ENCODE measurements at regions not wholly inside any gene's neighbourhood (a gene's known extent, or its start where the extent isn't known, plus 50 kb on each side); places are given as distances from the start of the nearest gene placed in this dataset.
A peak's percentile ranks its signal among the peaks of the same experiment; 100 is the strongest.

GRCh38 chr1:214174508-214175199 is 106.3 kb upstream of the SMYD2 start:
- H3K9me3 ChIP-seq (ENCODE audit: control insufficient read depth, low read depth, low read length), result no peaks in the 10 kb centered on the region
- WGBS (ENCODE audit: insufficient coverage, low lambda C conversion rate), result 57% methylated on average over 1 of the region's 2 CpGs

GRCh38 chr1:214178102-214178501 is 102.9 kb upstream of the SMYD2 start:
- H3K4me1 ChIP-seq (ENCODE audit: control insufficient read depth, insufficient read depth, low read length), result no peaks in the 10 kb centered on the region
- H3K27me3 ChIP-seq (ENCODE audit: control insufficient read depth, insufficient read depth, low read length), result peaks cover 2% of the 10 kb centered on the region
- H3K36me3 ChIP-seq (ENCODE audit: control insufficient read depth, insufficient read depth, low read length), result no peaks in the 10 kb centered on the region
- 100% methylated on average over 1 of the region's 2 CpGs for WGBS (ENCODE audit: insufficient coverage, low lambda C conversion rate)
- no peak overlapping the region for H3K27ac ChIP-seq (ENCODE audit: low read length)
- no peaks in the 10 kb centered on the region for H3K9me3 ChIP-seq (ENCODE audit: control insufficient read depth, low read depth, low read length)
- no peak overlapping the region for H3K4me3 ChIP-seq (ENCODE audit: low read length)
- DNase-seq, result no peak

More at GRCh38 chr1:214174508-214175199, 106.3 kb upstream of the SMYD2 start:
- no peaks in the 10 kb centered on the region for H3K36me3 ChIP-seq (ENCODE audit: control insufficient read depth, insufficient read depth, low read length)
- H3K4me1 ChIP-seq (ENCODE audit: control insufficient read depth, insufficient read depth, low read length), result no peaks in the 10 kb centered on the region
- no peak overlapping the region for H3K4me3 ChIP-seq (ENCODE audit: low read length)
- no peak for DNase-seq
- H3K27me3 ChIP-seq (ENCODE audit: control insufficient read depth, insufficient read depth, low read length), result peaks cover 2% of the 10 kb centered on the region
- H3K27ac ChIP-seq (ENCODE audit: low read length), result no peak overlapping the region

- WGBS (ENCODE audit: insufficient coverage, low lambda C conversion rate), result 17% methylated on average over 1 of the region's 2 CpGs
- peaks cover 43% of the 10 kb centered on the region for H3K27me3 ChIP-seq (ENCODE audit: control insufficient read depth, insufficient read depth, low read length)
Observed at GRCh38 chr1:214184992-214185391, 96.0 kb upstream of the SMYD2 start.

GRCh38 chr1:214186103-214186824 is 94.7 kb upstream of the SMYD2 start:
- H3K27ac ChIP-seq (ENCODE audit: low read length), result no peak overlapping the region
- 0% methylated on average over 3 of the region's 4 CpGs for WGBS (ENCODE audit: insufficient coverage, low lambda C conversion rate)
- H3K4me1 ChIP-seq (ENCODE audit: control insufficient read depth, insufficient read depth, low read length), result no peaks in the 10 kb centered on the region
- H3K36me3 ChIP-seq (ENCODE audit: control insufficient read depth, insufficient read depth, low read length), result no peaks in the 10 kb centered on the region
- peaks cover 45% of the 10 kb centered on the region for H3K27me3 ChIP-seq (ENCODE audit: control insufficient read depth, insufficient read depth, low read length)
- DNase-seq, result no peak
- H3K9me3 ChIP-seq (ENCODE audit: control insufficient read depth, low read depth, low read length), result peaks cover 4% of the 10 kb centered on the region
- H3K4me3 ChIP-seq (ENCODE audit: low read length), result no peak overlapping the region

More at GRCh38 chr1:214184992-214185391, 96.0 kb upstream of the SMYD2 start:
- DNase-seq, result no peak
- Histone ChIP-seq H3K27ac (ENCODE audit: low read length) (no peak overlapping the region), H3K9me3 (ENCODE audit: control insufficient read depth, low read depth, low read length) (peaks cover 4% of the 10 kb centered on the region), H3K36me3 (ENCODE audit: control insufficient read depth, insufficient read depth, low read length) (no peaks in the 10 kb centered on the region), H3K4me3 (ENCODE audit: low read length) (no peak overlapping the region), H3K4me1 (ENCODE audit: control insufficient read depth, insufficient read depth, low read length) (no peaks in the 10 kb centered on the region)

- no peak overlapping the region for H3K27ac ChIP-seq (ENCODE audit: low read length)
- no CpG with 5 or more reads among the region's 51 CpGs for WGBS (ENCODE audit: insufficient coverage, low lambda C conversion rate)
- peaks cover 45% of the 10 kb centered on the region for H3K27me3 ChIP-seq (ENCODE audit: control insufficient read depth, insufficient read depth, low read length)
- H3K4me1 ChIP-seq (ENCODE audit: control insufficient read depth, insufficient read depth, low read length), result no peaks in the 10 kb centered on the region
- no peaks in the 10 kb centered on the region for H3K36me3 ChIP-seq (ENCODE audit: control insufficient read depth, insufficient read depth, low read length)
- peaks cover 4% of the 10 kb centered on the region for H3K9me3 ChIP-seq (ENCODE audit: control insufficient read depth, low read depth, low read length)
- peak in 1 of 2 donors; percentile 20 for DNase-seq
- peak overlapping the region; percentile 0 for H3K4me3 ChIP-seq (ENCODE audit: low read length)
Observed at GRCh38 chr1:214187121-214187900, 93.6 kb upstream of the SMYD2 start.

- Histone ChIP-seq H3K9me3 (ENCODE audit: control insufficient read depth, low read depth, low read length) (peaks cover 4% of the 10 kb centered on the region), H3K4me1 (ENCODE audit: control insufficient read depth, insufficient read depth, low read length) (no peaks in the 10 kb centered on the region), H3K27ac (ENCODE audit: low read length) (no peak overlapping the region), H3K4me3 (ENCODE audit: low read length) (no peak overlapping the region), H3K27me3 (ENCODE audit: control insufficient read depth, insufficient read depth, low read length) (peaks cover 45% of the 10 kb centered on the region), H3K36me3 (ENCODE audit: control insufficient read depth, insufficient read depth, low read length) (no peaks in the 10 kb centered on the region)
- WGBS (ENCODE audit: insufficient coverage, low lambda C conversion rate), result 20% methylated on average over 1 of the region's 7 CpGs
- no peak for DNase-seq
Observed at GRCh38 chr1:214187933-214188332, 93.0 kb upstream of the SMYD2 start.

- no peak for DNase-seq
- Histone ChIP-seq H3K4me1 (ENCODE audit: control insufficient read depth, insufficient read depth, low read length) (no peaks in the 10 kb centered on the region), H3K4me3 (ENCODE audit: low read length) (no peak overlapping the region), H3K27ac (ENCODE audit: low read length) (no peak overlapping the region), H3K9me3 (ENCODE audit: control insufficient read depth, low read depth, low read length) (peaks cover 4% of the 10 kb centered on the region), H3K27me3 (ENCODE audit: control insufficient read depth, insufficient read depth, low read length) (peaks cover 49% of the 10 kb centered on the region), H3K36me3 (ENCODE audit: control insufficient read depth, insufficient read depth, low read length) (no peaks in the 10 kb centered on the region)
- WGBS (ENCODE audit: insufficient coverage, low lambda C conversion rate), result no CpG with 5 or more reads among the region's 2 CpGs
Observed at GRCh38 chr1:214188835-214189234, 92.1 kb upstream of the SMYD2 start.

- H3K9me3 ChIP-seq (ENCODE audit: control insufficient read depth, low read depth, low read length), result no peaks in the 10 kb centered on the region
- DNase-seq, result no peak
- H3K36me3 ChIP-seq (ENCODE audit: control insufficient read depth, insufficient read depth, low read length), result no peaks in the 10 kb centered on the region
- H3K4me1 ChIP-seq (ENCODE audit: control insufficient read depth, insufficient read depth, low read length), result no peaks in the 10 kb centered on the region
- no peak overlapping the region for H3K27ac ChIP-seq (ENCODE audit: low read length)
- no CpG with 5 or more reads among the region's 13 CpGs for WGBS (ENCODE audit: insufficient coverage, low lambda C conversion rate)
- H3K4me3 ChIP-seq (ENCODE audit: low read length), result no peak overlapping the region
- H3K27me3 ChIP-seq (ENCODE audit: control insufficient read depth, insufficient read depth, low read length), result peaks cover 18% of the 10 kb centered on the region
Observed at GRCh38 chr1:214192825-214193643, 87.9 kb upstream of the SMYD2 start.

- H3K9me3 ChIP-seq (ENCODE audit: control insufficient read depth, low read depth, low read length), result no peaks in the 10 kb centered on the region
- H3K4me1 ChIP-seq (ENCODE audit: control insufficient read depth, insufficient read depth, low read length), result no peaks in the 10 kb centered on the region
- H3K27ac ChIP-seq (ENCODE audit: low read length), result no peak overlapping the region
- no peak for DNase-seq
- whole genome bisulfite sequencing (ENCODE audit: insufficient coverage, low lambda C conversion rate), result 60% methylated on average over 2 of the region's 6 CpGs
- H3K27me3 ChIP-seq (ENCODE audit: control insufficient read depth, insufficient read depth, low read length), result peaks cover 11% of the 10 kb centered on the region
- no peak overlapping the region for H3K4me3 ChIP-seq (ENCODE audit: low read length)
- H3K36me3 ChIP-seq (ENCODE audit: control insufficient read depth, insufficient read depth, low read length), result no peaks in the 10 kb centered on the region
Observed at GRCh38 chr1:214193691-214194090, 87.3 kb upstream of the SMYD2 start.

GRCh38 chr1:214198571-214198970 is 82.4 kb upstream of the SMYD2 start:
- no peak for DNase-seq
- WGBS (ENCODE audit: insufficient coverage, low lambda C conversion rate), result 100% methylated on average over 1 of the region's 1 CpG

More at GRCh38 chr1:214198571-214198970, 82.4 kb upstream of the SMYD2 start:
- no peak overlapping the region for H3K27ac ChIP-seq (ENCODE audit: low read length)
- no peaks in the 10 kb centered on the region for H3K4me1 ChIP-seq (ENCODE audit: control insufficient read depth, insufficient read depth, low read length)
- H3K27me3 ChIP-seq (ENCODE audit: control insufficient read depth, insufficient read depth, low read length), result peaks cover 2% of the 10 kb centered on the region
- H3K36me3 ChIP-seq (ENCODE audit: control insufficient read depth, insufficient read depth, low read length), result no peaks in the 10 kb centered on the region
- no peak overlapping the region for H3K4me3 ChIP-seq (ENCODE audit: low read length)
- H3K9me3 ChIP-seq (ENCODE audit: control insufficient read depth, low read depth, low read length), result no peaks in the 10 kb centered on the region
